ENCODE measurements at regions not wholly inside any gene's neighbourhood (a gene's known extent, or its start where the extent isn't known, plus 50 kb on each side); places are given as distances from the start of the nearest gene placed in this dataset.

DNA sequence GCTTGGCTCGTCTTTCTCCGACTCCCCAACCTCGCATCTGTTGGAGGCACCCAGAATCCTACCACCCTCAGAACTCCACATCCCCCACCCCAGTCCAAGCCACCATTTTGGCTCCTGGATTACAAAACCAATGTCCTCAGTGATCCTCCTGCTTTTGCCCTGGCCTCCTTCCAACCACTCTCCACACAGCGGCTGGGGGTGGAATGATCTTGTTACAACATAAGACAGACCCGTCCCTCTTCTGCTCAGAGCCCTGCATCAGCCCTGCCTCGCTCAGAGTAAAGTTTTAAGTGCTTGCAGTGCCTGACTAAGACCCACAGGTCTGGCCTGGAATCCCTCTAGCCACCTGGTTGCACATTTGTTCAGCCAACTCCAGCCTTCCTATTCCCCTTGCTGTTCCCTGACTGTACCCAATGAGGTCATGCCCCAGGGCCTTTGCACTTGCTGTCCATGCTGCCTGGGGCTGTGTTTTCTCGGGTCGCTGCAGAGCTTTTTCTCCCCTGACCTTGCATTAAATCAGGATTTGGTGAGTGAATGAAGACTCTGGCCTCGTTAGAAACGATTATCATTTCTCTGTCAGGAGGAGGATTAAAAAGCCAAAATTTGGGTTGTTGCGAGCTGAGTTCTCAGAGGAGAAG is 67.3 kb downstream of the IGF2 start:
- peaks cover 6% of the 10 kb centered on the region for H3K4me1 Mint-ChIP-seq (ENCODE audit: low read depth)
- DNase-seq, result no peak
- 0 out of 2 replicates have a peak, but pooled peaks cover 3% of the 10 kb centered on the region for H3K36me3 Mint-ChIP-seq (ENCODE audit: low read depth)
- TF ChIP-seq, protein P1, sequence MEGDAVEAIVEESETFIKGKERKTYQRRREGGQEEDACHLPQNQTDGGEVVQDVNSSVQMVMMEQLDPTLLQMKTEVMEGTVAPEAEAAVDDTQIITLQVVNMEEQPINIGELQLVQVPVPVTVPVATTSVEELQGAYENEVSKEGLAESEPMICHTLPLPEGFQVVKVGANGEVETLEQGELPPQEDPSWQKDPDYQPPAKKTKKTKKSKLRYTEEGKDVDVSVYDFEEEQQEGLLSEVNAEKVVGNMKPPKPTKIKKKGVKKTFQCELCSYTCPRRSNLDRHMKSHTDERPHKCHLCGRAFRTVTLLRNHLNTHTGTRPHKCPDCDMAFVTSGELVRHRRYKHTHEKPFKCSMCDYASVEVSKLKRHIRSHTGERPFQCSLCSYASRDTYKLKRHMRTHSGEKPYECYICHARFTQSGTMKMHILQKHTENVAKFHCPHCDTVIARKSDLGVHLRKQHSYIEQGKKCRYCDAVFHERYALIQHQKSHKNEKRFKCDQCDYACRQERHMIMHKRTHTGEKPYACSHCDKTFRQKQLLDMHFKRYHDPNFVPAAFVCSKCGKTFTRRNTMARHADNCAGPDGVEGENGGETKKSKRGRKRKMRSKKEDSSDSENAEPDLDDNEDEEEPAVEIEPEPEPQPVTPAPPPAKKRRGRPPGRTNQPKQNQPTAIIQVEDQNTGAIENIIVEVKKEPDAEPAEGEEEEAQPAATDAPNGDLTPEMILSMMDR (IDR thresholded peaks at IDR 0.05), result no peak
- H3K4me3 Mint-ChIP-seq, result no peak overlapping the region
- peaks cover 7% of the 10 kb centered on the region for H3K27me3 Mint-ChIP-seq (ENCODE audit: insufficient read depth)
- no peaks in the 10 kb centered on the region for H3K9me3 Mint-ChIP-seq
- H3K27ac Mint-ChIP-seq, result no peak overlapping the region

All from HFFc6 (cell line).